ENCODE measurements at regions not wholly inside any gene's neighbourhood (a gene's known extent, or its start where the extent isn't known, plus 50 kb on each side); places are given as distances from the start of the nearest gene placed in this dataset.

- H3K9me2 ChIP-seq (ENCODE audit: insufficient read depth, low read length), result no peaks in the 10 kb centered on the region
- no peak overlapping the region for H3K9ac ChIP-seq (ENCODE audit: low read length)
- H3K27me3 ChIP-seq (ENCODE audit: insufficient read depth, low read depth, low read length), result no peaks in the 10 kb centered on the region
- no peaks in the 10 kb centered on the region for H4K20me1 ChIP-seq (ENCODE audit: insufficient read depth)
- H3K9me3 ChIP-seq (ENCODE audit: low read length), result no peaks in the 10 kb centered on the region
- H3K79me2 ChIP-seq (replicated peaks; ENCODE audit: insufficient read depth, low read length), result no peaks in the 10 kb centered on the region
- no peak overlapping the region for H3K4me3 ChIP-seq (ENCODE audit: low read length)
- H3K4me2 ChIP-seq (ENCODE audit: low read length), result no peak overlapping the region
- no peak overlapping the region for H2AFZ ChIP-seq (ENCODE audit: low read depth, low read length)
- TF ChIP-seq EP300 (conservative IDR thresholded peaks at IDR 0.05; ENCODE audit: poor library complexity, severe bottlenecking), result peak; percentile 38
- TF ChIP-seq EZH2 (IDR thresholded peaks at IDR 0.05; ENCODE audit: borderline replicate concordance, insufficient read depth, low read length, poor library complexity, severe bottlenecking), result no peak
- TF ChIP-seq POLR2AphosphoS5 (IDR thresholded peaks at IDR 0.05), result peak; percentile 50
- no peak overlapping the region for H3K27ac ChIP-seq (ENCODE audit: low read length)
- H3F3A ChIP-seq (ENCODE audit: insufficient read depth, low read length, poor library complexity, severe bottlenecking), result no peaks in the 10 kb centered on the region
- H3K36me3 ChIP-seq (ENCODE audit: insufficient read depth, low read length), result no peaks in the 10 kb centered on the region
Measured at GRCh38 chr10:52517012-52517411, 202.9 kb downstream of the DKK1 start.

GRCh38 chr10:52523696-52524095 is 209.6 kb downstream of the DKK1 start:
- no peak overlapping the region for H3K4me2 ChIP-seq (ENCODE audit: low read length)
- no peaks in the 10 kb centered on the region for H4K20me1 ChIP-seq (ENCODE audit: insufficient read depth)
- no peak overlapping the region for H3K4me3 ChIP-seq (ENCODE audit: low read length)
- no peaks in the 10 kb centered on the region for H3K36me3 ChIP-seq (ENCODE audit: insufficient read depth, low read length)
- no peaks in the 10 kb centered on the region for H3K27me3 ChIP-seq (ENCODE audit: insufficient read depth, low read depth, low read length)
- H3K79me2 ChIP-seq (replicated peaks; ENCODE audit: insufficient read depth, low read length), result no peaks in the 10 kb centered on the region
- no peak overlapping the region for H2AFZ ChIP-seq (ENCODE audit: low read depth, low read length)
- no peak overlapping the region for H3K9ac ChIP-seq (ENCODE audit: low read length)
- TF ChIP-seq CTCF (IDR thresholded peaks at IDR 0.05; ENCODE audit: poor library complexity, severe bottlenecking), result no peak
- no peak for TF ChIP-seq EP300 (conservative IDR thresholded peaks at IDR 0.05; ENCODE audit: poor library complexity, severe bottlenecking)
- TF ChIP-seq TAF1 (IDR thresholded peaks at IDR 0.05; ENCODE audit: low read depth), result no peak
- no peaks in the 10 kb centered on the region for H3K9me2 ChIP-seq (ENCODE audit: insufficient read depth, low read length)
- H3K27ac ChIP-seq (ENCODE audit: low read length), result no peak overlapping the region
- H3F3A ChIP-seq (ENCODE audit: insufficient read depth, low read length, poor library complexity, severe bottlenecking), result no peaks in the 10 kb centered on the region
- no peaks in the 10 kb centered on the region for H3K9me3 ChIP-seq (ENCODE audit: low read length)

- Histone ChIP-seq H4K20me1 (ENCODE audit: insufficient read depth) (no peaks in the 10 kb centered on the region), H3K9ac (ENCODE audit: low read length) (no peak overlapping the region), H3K4me2 (ENCODE audit: low read length) (no peak overlapping the region)
Measured at GRCh38 chr10:52525761-52526160, 211.7 kb downstream of the DKK1 start.

More at GRCh38 chr10:52525761-52526160, 211.7 kb downstream of the DKK1 start:
- H3F3A ChIP-seq (ENCODE audit: insufficient read depth, low read length, poor library complexity, severe bottlenecking), result no peaks in the 10 kb centered on the region
- no peaks in the 10 kb centered on the region for H3K79me2 ChIP-seq (replicated peaks; ENCODE audit: insufficient read depth, low read length)
- TF ChIP-seq POLR2AphosphoS5 (IDR thresholded peaks at IDR 0.05), result no peak
- no peak for TF ChIP-seq MXI1 (conservative IDR thresholded peaks at IDR 0.05; ENCODE audit: poor library complexity, severe bottlenecking)
- no peak for TF ChIP-seq RAD21 (conservative IDR thresholded peaks at IDR 0.05)
- no peak for TF ChIP-seq SMC3 (conservative IDR thresholded peaks at IDR 0.05; ENCODE audit: poor library complexity)
- TF ChIP-seq EP300 (conservative IDR thresholded peaks at IDR 0.05; ENCODE audit: poor library complexity, severe bottlenecking), result no peak
- no peak for TF ChIP-seq REST (IDR thresholded peaks at IDR 0.05; ENCODE audit: borderline replicate concordance)
- TF ChIP-seq TAF1 (IDR thresholded peaks at IDR 0.05; ENCODE audit: low read depth), result no peak
- no peak for TF ChIP-seq EZH2 (IDR thresholded peaks at IDR 0.05; ENCODE audit: borderline replicate concordance, insufficient read depth, low read length, poor library complexity, severe bottlenecking)
- no peak for TF ChIP-seq CTCF (IDR thresholded peaks at IDR 0.05; ENCODE audit: poor library complexity, severe bottlenecking)
- H2AFZ ChIP-seq (ENCODE audit: low read depth, low read length), result no peak overlapping the region
- H3K4me3 ChIP-seq (ENCODE audit: low read length), result no peak overlapping the region
- H3K36me3 ChIP-seq (ENCODE audit: insufficient read depth, low read length), result no peaks in the 10 kb centered on the region
- no peaks in the 10 kb centered on the region for H3K9me2 ChIP-seq (ENCODE audit: insufficient read depth, low read length)
- H3K27me3 ChIP-seq (ENCODE audit: insufficient read depth, low read depth, low read length), result no peaks in the 10 kb centered on the region
- no peaks in the 10 kb centered on the region for H3K9me3 ChIP-seq (ENCODE audit: low read length)
- H3K27ac ChIP-seq (ENCODE audit: low read length), result no peak overlapping the region

All from neural cell (in vitro differentiated cells).